ENCODE measurements at regions not wholly inside any gene's neighbourhood (a gene's known extent, or its start where the extent isn't known, plus 50 kb on each side); places are given as distances from the start of the nearest gene placed in this dataset.

- no peaks in the 10 kb centered on the region for H3K27me3 ChIP-seq (replicated peaks in 1 of 2; ENCODE audit: control insufficient read depth in 2 of 2, insufficient read depth in 2 of 2, low read length in 1 of 2)
- no peaks in the 10 kb centered on the region for H3K9me3 ChIP-seq (replicated peaks; ENCODE audit: control insufficient read depth, insufficient read depth, low read length)
- DNase-seq (ENCODE audit: low read depth, low spot score): no peak
- no peak overlapping the region for H3K4me2 ChIP-seq (ENCODE audit: control insufficient read depth, insufficient read depth)
- TF ChIP-seq PKNOX1 (IDR thresholded peaks at IDR 0.05) (no peak), PAX5 (IDR thresholded peaks at IDR 0.05; ENCODE audit: borderline replicate concordance, low read depth, low read length) (no peak), EGR1 (IDR thresholded peaks at IDR 0.05; ENCODE audit: borderline replicate concordance in 1 of 2, low read depth in 2 of 2, low read length in 2 of 2) (no peak), KLF5 (IDR thresholded peaks at IDR 0.05; ENCODE audit: partially characterized antibody) (no peak)
- H4K20me1 ChIP-seq (ENCODE audit: control insufficient read depth, insufficient read depth): no peaks in the 10 kb centered on the region
- 37% methylated on average over 3 of the region's 3 CpGs for WGBS (ENCODE audit: insufficient coverage, insufficient replicate concordance, low lambda C conversion rate, missing lambda C conversion rate)
- no peaks in the 10 kb centered on the region for H3K36me3 ChIP-seq (ENCODE audit: control insufficient read depth in 2 of 2, insufficient read depth in 2 of 2, low read length in 1 of 2)
- BruUV-seq (replicated peaks): no TSS peak
- in situ Hi-C loops (cut with MboI) (no loop called here), intact Hi-C loops (cut with micrococcal nuclease; ENCODE audit: unreplicated experiment) (no loop called here)
- CTCF ChIA-PET: no interaction called here
- SMC1A ChIA-PET (ENCODE audit: uncharacterized antibody, unreplicated experiment): no interaction called here
- no peak overlapping the region for H3K9ac ChIP-seq (ENCODE audit: control insufficient read depth, insufficient read depth, low read length)
- H3K4me3 ChIP-seq: no peak overlapping the region
- no peaks in the 10 kb centered on the region for H3K4me1 ChIP-seq (ENCODE audit: control insufficient read depth, insufficient read depth, low read length)
- POLR2A ChIA-PET: no interaction called here
- FAIRE-seq: no peak
- RAD21 ChIA-PET (ENCODE audit: unreplicated experiment): no interaction called here
- H2AFZ ChIP-seq (ENCODE audit: control insufficient read depth, low read depth, low read length): no peak overlapping the region
- H3K27ac ChIP-seq (ENCODE audit: control insufficient read depth, insufficient read depth): no peak overlapping the region
- H3K79me2 ChIP-seq (ENCODE audit: control insufficient read depth, insufficient read depth, low read length): no peaks in the 10 kb centered on the region
- no peak for ATAC-seq
Measured at GRCh38 chr20:55776176-55776575, 229.1 kb downstream of the CBLN4 start.

- BruUV-seq (replicated peaks): no TSS peak
- RAD21 ChIA-PET (ENCODE audit: unreplicated experiment): no interaction called here
- H3K36me3 ChIP-seq (ENCODE audit: control insufficient read depth in 2 of 2, insufficient read depth in 2 of 2, low read length in 1 of 2): no peaks in the 10 kb centered on the region
- H3K27ac ChIP-seq (ENCODE audit: control insufficient read depth, insufficient read depth): no peak overlapping the region
- DNase-seq (ENCODE audit: low read depth, low spot score) (no peak), FAIRE-seq (no peak), ATAC-seq (no peak)
- no peaks in the 10 kb centered on the region for H3K4me1 ChIP-seq (ENCODE audit: control insufficient read depth, insufficient read depth, low read length)
- H4K20me1 ChIP-seq (ENCODE audit: control insufficient read depth, insufficient read depth): no peaks in the 10 kb centered on the region
- CTCF ChIA-PET: no interaction called here
- intact Hi-C loops (cut with micrococcal nuclease; ENCODE audit: unreplicated experiment) (no loop called here), in situ Hi-C loops (cut with MboI) (no loop called here)
- no peak overlapping the region for H2AFZ ChIP-seq (ENCODE audit: control insufficient read depth, low read depth, low read length)
- H3K79me2 ChIP-seq (ENCODE audit: control insufficient read depth, insufficient read depth, low read length): no peaks in the 10 kb centered on the region
- no peak overlapping the region for H3K4me3 ChIP-seq
- no peaks in the 10 kb centered on the region for H3K9me3 ChIP-seq (replicated peaks; ENCODE audit: control insufficient read depth, insufficient read depth, low read length)
- no peaks in the 10 kb centered on the region for H3K27me3 ChIP-seq (replicated peaks in 1 of 2; ENCODE audit: control insufficient read depth in 2 of 2, insufficient read depth in 2 of 2, low read length in 1 of 2)
- no peak overlapping the region for H3K4me2 ChIP-seq (ENCODE audit: control insufficient read depth, insufficient read depth)
- no peak overlapping the region for H3K9ac ChIP-seq (ENCODE audit: control insufficient read depth, insufficient read depth, low read length)
- 19% methylated on average over 6 of the region's 6 CpGs for WGBS (ENCODE audit: insufficient coverage, insufficient replicate concordance, low lambda C conversion rate, missing lambda C conversion rate)
- POLR2A ChIA-PET: no interaction called here
- TF ChIP-seq IKZF1 (conservative IDR thresholded peaks at IDR 0.05) (no peak), MEF2B (IDR thresholded peaks at IDR 0.05; ENCODE audit: partially characterized antibody, poor library complexity, severe bottlenecking) (no peak), SMC3 (IDR thresholded peaks at IDR 0.05; ENCODE audit: borderline replicate concordance, low read length) (no peak), USF2 (IDR thresholded peaks at IDR 0.05; ENCODE audit: borderline replicate concordance, low read depth, low read length) (no peak), PAX8 (IDR thresholded peaks at IDR 0.05) (no peak), ZBTB40 (IDR thresholded peaks at IDR 0.05; ENCODE audit: borderline replicate concordance) (no peak), ZBED1 (IDR thresholded peaks at IDR 0.05; ENCODE audit: borderline replicate concordance) (no peak)
- SMC1A ChIA-PET (ENCODE audit: uncharacterized antibody, unreplicated experiment): no interaction called here
Measured at GRCh38 chr20:55774628-55775027, 230.7 kb downstream of the CBLN4 start.

All from GM12878 (cell line).